ENCODE measurements at regions not wholly inside any gene's neighbourhood (a gene's known extent, or its start where the extent isn't known, plus 50 kb on each side); places are given as distances from the start of the nearest gene placed in this dataset.

DNA sequence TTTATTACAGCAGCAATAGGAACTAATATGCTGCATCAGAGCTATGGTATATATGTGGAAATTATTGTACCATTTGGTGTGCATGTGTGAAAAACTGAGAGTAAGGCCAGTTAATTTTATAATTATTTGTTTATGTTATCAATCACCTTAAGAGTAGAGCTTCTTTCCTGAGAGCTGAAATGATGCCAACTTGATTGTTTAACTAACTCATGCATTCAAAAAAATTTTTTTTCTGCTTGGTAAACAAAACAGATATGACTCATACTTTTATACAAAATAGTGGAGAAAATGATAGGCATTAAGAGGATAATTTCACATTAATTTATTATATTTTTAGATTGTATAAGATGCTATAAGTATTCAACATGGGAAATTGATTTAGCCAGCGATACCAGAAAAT, 622.7 kb downstream of the RAPGEF2 start:
- TF ChIP-seq, protein P1, sequence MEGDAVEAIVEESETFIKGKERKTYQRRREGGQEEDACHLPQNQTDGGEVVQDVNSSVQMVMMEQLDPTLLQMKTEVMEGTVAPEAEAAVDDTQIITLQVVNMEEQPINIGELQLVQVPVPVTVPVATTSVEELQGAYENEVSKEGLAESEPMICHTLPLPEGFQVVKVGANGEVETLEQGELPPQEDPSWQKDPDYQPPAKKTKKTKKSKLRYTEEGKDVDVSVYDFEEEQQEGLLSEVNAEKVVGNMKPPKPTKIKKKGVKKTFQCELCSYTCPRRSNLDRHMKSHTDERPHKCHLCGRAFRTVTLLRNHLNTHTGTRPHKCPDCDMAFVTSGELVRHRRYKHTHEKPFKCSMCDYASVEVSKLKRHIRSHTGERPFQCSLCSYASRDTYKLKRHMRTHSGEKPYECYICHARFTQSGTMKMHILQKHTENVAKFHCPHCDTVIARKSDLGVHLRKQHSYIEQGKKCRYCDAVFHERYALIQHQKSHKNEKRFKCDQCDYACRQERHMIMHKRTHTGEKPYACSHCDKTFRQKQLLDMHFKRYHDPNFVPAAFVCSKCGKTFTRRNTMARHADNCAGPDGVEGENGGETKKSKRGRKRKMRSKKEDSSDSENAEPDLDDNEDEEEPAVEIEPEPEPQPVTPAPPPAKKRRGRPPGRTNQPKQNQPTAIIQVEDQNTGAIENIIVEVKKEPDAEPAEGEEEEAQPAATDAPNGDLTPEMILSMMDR (conservative IDR thresholded peaks at IDR 0.05 in 1 of 2, IDR thresholded peaks at IDR 0.05 in 1 of 2; ENCODE audit: low read depth in 1 of 2, low read length in 2 of 2) = no peak
- TF ChIP-seq EZH2 (IDR thresholded peaks at IDR 0.05; ENCODE audit: low read length, missing control alignments) = no peak

Measured in fibroblast of lung (primary cell).